ENCODE measurements at regions not wholly inside any gene's neighbourhood (a gene's known extent, or its start where the extent isn't known, plus 50 kb on each side); places are given as distances from the start of the nearest gene placed in this dataset.

DNA sequence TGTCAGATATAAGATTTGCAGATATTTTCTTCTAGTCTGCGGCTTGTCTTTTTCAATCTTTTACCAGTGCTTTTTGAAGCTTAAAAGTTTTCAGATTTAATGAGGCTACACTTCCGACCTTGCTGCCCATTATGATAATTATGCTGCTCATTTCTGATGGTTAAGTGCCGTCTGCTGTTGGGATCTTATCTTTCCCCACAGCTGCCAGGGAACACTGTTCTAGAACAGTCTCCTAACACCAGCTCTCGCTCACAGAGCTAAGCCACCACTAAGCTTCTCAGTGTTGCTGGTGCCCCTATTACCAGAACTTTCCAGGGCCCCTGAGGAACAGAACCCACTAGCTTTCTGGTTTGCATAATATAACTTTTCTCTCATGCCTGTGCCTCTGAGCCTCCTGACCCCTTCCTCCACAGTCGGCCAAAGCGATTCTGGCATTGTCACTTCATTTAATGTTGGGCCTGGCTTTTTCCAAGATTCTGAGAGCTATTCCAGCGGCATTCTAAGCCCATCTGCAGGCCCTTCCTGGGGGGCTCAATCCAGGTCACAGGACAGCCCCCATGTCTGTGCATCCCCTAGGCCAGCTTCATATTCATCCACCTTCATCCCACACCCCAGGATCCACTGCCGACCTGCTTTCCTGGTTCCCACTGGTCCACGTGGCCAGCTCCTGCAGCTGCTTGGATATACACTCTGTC is 237.0 kb downstream of the PTPRU start:
- Histone ChIP-seq H3K36me3 (no peaks in the 10 kb centered on the region), H3K27me3 (peaks cover 78% of the 10 kb centered on the region), H3K4me1 (no peaks in the 10 kb centered on the region), H3K9me3 (no peaks in the 10 kb centered on the region), H3K4me3 (no peak overlapping the region), H3K27ac (no peak overlapping the region)
- TF ChIP-seq POLR2A (IDR thresholded peaks at IDR 0.05) (no peak), EP300 (IDR thresholded peaks at IDR 0.05) (no peak), POLR2AphosphoS5 (IDR thresholded peaks at IDR 0.05) (no peak)
- TF ChIP-seq, protein P1, sequence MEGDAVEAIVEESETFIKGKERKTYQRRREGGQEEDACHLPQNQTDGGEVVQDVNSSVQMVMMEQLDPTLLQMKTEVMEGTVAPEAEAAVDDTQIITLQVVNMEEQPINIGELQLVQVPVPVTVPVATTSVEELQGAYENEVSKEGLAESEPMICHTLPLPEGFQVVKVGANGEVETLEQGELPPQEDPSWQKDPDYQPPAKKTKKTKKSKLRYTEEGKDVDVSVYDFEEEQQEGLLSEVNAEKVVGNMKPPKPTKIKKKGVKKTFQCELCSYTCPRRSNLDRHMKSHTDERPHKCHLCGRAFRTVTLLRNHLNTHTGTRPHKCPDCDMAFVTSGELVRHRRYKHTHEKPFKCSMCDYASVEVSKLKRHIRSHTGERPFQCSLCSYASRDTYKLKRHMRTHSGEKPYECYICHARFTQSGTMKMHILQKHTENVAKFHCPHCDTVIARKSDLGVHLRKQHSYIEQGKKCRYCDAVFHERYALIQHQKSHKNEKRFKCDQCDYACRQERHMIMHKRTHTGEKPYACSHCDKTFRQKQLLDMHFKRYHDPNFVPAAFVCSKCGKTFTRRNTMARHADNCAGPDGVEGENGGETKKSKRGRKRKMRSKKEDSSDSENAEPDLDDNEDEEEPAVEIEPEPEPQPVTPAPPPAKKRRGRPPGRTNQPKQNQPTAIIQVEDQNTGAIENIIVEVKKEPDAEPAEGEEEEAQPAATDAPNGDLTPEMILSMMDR (IDR thresholded peaks at IDR 0.05) = no peak
- no peak for ATAC-seq
- 59 to 88% methylated on average over 6 to 8 of the region's 9 CpGs for WGBS, 2 donors (ENCODE audit: low coverage in 1 of 2)

DNA sequence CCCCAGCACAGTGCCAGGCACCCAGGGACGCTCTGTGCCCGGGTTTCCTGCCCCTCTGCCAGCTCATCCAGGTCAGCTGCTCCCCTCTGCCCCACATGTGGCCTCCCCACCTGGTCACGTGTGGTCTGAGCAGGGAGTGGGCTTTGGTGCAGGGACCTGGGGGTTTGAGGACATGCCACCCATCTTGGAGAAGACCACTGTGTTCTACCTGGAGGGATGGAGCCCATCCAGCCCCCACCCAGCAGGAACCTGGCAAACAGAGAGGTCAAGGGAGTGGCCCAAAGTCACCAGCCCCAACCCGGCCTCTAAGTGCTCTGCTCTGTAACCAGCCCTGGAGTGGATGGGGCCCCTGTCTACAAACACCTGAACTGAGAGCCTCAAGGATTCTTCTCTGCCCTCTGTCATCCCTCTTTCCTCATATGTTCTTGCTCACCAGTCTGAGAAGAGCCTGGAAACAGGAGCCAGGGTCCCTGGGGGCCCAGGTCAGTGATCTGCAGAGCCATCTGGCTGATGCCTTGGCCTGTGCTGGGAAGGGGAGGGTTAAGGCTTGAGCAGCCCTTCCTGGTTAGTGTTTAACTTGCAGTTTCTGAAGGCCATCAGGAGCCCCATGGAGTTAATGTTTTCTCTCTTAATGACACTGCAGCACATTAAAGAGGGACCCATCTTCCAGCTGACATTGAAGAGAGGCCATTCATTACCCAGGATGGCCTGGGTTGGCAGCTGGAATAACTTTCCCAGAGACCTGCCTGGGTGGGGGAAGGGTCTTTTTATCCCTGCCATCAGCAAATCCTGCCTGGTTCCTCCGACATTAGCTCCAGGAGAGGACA is 235.4 kb downstream of the PTPRU start:
- Histone ChIP-seq H3K27me3 (peaks cover 80% of the 10 kb centered on the region), H3K4me3 (no peak overlapping the region), H3K27ac (no peak overlapping the region), H3K9me3 (peaks cover 0 to 5% (median 0%) of the 10 kb centered on the region in 3 donors), H3K4me1 (no peaks in the 10 kb centered on the region), H3K36me3 (no peaks in the 10 kb centered on the region)
- TF ChIP-seq EP300 (IDR thresholded peaks at IDR 0.05) (no peak), POLR2AphosphoS5 (IDR thresholded peaks at IDR 0.05) (no peak), POLR2A (IDR thresholded peaks at IDR 0.05) (no peak)
- TF ChIP-seq, protein P1 (IDR thresholded peaks at IDR 0.05) = no peak
- ATAC-seq = no peak
- WGBS, 2 donors (ENCODE audit: low coverage in 1 of 2) = 17 to 30% methylated on average over 2 of the region's 5 CpGs

GRCh38 chr1:29470788-29471119 is 234.4 kb downstream of the PTPRU start:
- H3K27me3 ChIP-seq = peaks cover 78% of the 10 kb centered on the region
- H3K36me3 ChIP-seq = no peaks in the 10 kb centered on the region
- H3K4me1 ChIP-seq = no peaks in the 10 kb centered on the region
- H3K4me3 ChIP-seq = no peak overlapping the region
- no peak overlapping the region for H3K27ac ChIP-seq
- 75 to 80% methylated on average over 3 to 6 of the region's 10 CpGs for WGBS, 2 donors (ENCODE audit: low coverage in 1 of 2)
- ATAC-seq = no peak
- H3K9me3 ChIP-seq = peaks cover 0 to 15% (median 0%) of the 10 kb centered on the region in 3 donors
- TF ChIP-seq EP300 (IDR thresholded peaks at IDR 0.05) (no peak), POLR2A (IDR thresholded peaks at IDR 0.05) (no peak), POLR2AphosphoS5 (IDR thresholded peaks at IDR 0.05) (no peak)
- TF ChIP-seq, protein P1 (IDR thresholded peaks at IDR 0.05) = no peak

DNA sequence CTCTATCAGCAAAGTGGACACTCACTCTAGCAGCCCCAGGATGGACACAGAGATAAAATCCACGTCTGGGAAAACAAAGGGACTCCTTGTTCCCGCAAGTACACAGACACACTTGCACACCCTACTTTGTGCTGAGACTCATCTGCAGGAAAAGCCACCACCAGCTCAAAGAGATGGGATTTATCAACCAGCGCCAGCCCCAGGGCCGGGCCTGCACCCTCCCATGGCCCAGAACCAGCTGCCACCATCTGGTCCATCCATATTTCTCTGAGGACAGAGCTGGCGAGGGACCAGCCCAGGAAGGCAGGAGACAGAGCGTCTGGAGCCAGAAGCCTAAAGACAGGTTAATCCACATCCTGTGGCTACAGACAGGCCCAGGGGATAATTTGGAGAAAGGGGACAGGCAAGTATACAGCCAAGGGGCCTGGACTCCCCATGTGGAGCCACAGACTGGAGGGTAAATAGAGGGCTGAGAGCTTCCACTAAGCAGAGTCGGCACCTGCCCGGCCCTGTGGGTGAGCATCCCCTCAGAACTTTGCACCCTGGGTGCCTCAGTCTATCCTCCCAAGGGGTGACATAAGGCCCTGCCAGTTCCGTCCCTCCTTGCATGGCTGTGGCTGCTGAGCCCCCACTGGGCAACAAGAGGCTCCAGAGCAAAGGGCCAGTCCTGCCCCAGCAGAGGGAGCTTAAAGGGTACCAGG is 233.9 kb downstream of the PTPRU start:
- no peaks in the 10 kb centered on the region for H3K4me1 ChIP-seq

More for the DNA sequence above, 233.9 kb downstream of the PTPRU start:
- ATAC-seq = no peak
- no peak overlapping the region for H3K27ac ChIP-seq
- H3K4me3 ChIP-seq = no peak overlapping the region
- peaks cover 74% of the 10 kb centered on the region for H3K27me3 ChIP-seq
- TF ChIP-seq, protein P1 (IDR thresholded peaks at IDR 0.05) = no peak
- TF ChIP-seq POLR2AphosphoS5 (IDR thresholded peaks at IDR 0.05) (no peak), POLR2A (IDR thresholded peaks at IDR 0.05) (no peak), EP300 (IDR thresholded peaks at IDR 0.05) (no peak)
- peaks cover 0 to 20% (median 0%) of the 10 kb centered on the region in 3 donors for H3K9me3 ChIP-seq
- 0% methylated on average over 1 of the region's 9 CpGs; no CpG with 5 or more reads in 1 of the 2 donors for WGBS, 2 donors (ENCODE audit: low coverage in 1 of 2)
- no peaks in the 10 kb centered on the region for H3K36me3 ChIP-seq
